ENCODE measurements at regions not wholly inside any gene's neighbourhood (a gene's known extent, or its start where the extent isn't known, plus 50 kb on each side); places are given as distances from the start of the nearest gene placed in this dataset.
"Not testable (repeated sequence)": the region's sequence is repeated elsewhere in the genome, so short reads cannot be mapped to it uniquely, and the experiment has no call there.

DNA sequence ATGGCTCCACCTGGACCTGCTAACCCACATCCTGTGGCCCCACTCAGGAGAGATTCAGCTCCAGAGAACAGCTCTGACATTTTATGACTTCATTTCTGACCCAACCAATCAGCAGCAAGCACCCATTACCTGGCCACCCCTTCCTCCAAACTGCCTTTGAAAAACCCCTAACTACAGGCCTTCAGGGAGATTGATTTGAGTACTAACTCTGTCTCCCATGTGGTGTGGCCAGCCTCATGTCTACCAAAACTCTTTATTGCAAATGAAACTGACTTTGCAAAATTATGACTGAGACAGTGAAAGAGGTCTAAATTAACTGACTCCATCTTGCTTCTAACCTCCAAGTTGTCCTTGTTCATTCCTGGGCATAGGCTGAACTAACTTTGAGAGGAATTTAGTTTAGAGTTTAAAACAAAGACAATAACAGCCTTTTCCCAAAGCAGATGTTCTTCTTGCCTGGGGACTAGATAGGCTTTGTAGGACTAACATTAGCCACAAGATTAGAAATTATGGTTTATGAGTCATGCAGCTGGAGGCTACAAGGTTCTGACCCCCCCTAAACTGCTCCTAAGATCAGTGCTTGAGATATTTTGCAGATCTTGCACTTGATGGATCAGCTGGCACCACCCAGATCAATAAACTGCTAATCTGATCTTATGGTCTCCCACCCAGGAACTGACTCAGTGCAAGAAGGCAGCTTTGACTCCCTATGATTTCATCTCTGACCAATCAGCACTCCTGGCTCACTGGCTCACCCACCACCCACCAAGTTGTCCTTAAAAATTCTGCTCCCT lies 508.2 kb downstream of the RPIA start:
- H3K4me3 ChIP-seq; H3K9me3 ChIP-seq; H3K36me3 ChIP-seq (ENCODE audit: insufficient read depth in 1 of 2, low read depth in 1 of 2); DNase-seq; H3K4me1 ChIP-seq; H3K27ac ChIP-seq; H3K27me3 ChIP-seq (ENCODE audit: insufficient read depth in 3 of 3, low read length in 2 of 3); intact Hi-C loops (cut with DNase I); ATAC-seq: not testable (repeated sequence)

DNA sequence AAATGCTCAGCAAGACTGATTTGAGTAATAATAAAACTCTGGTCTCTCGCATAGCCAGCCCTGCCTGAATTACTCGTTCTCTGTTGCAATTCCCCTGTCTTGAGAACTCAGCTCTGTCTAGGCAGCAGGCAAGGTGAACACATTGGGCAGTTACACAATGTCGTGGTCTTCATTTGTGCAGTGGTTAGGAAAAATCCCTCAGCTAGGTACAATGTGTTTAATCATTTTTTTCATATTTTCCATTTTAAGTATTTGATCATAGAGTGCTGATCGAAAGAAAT lies 508.7 kb downstream of the RPIA start:
- intact Hi-C loops (cut with DNase I); ATAC-seq: not testable (repeated sequence)

DNA sequence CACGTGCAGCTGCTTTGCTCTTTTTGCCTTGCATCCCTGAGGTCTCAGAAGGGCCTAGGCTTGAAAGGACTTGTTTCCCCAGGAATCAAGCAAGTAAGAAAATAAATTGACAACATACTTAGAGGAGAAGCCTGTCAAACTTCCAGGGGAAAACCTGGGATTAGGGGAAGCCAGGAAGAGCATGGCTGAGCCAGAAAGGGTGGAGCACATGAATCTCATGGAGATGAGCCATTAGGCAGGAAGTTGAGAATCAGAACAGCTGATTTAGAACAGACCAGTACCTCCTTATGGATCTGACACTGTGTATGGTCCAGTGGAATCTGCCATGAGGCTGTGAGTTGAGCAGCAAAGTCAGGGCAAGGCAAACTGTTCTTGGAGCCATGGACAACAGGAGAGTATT lies 511.0 kb downstream of the RPIA start:
- H3K9me3 ChIP-seq; H3K4me3 ChIP-seq; intact Hi-C loops (cut with DNase I); DNase-seq; ATAC-seq; H3K36me3 ChIP-seq (ENCODE audit: insufficient read depth in 1 of 2, low read depth in 1 of 2); H3K27ac ChIP-seq; H3K4me1 ChIP-seq; H3K27me3 ChIP-seq (ENCODE audit: insufficient read depth in 3 of 3, low read length in 2 of 3): not testable (repeated sequence)
- 12 to 32% (median 26%) methylated on average over 1 of the region's 1 CpG for WGBS, 3 donors

More for the DNA sequence above, 508.7 kb downstream of the RPIA start:
- not testable (repeated sequence) for H3K4me1 ChIP-seq; H3K4me3 ChIP-seq; H3K27me3 ChIP-seq (ENCODE audit: insufficient read depth in 3 of 3, low read length in 2 of 3); H3K36me3 ChIP-seq (ENCODE audit: insufficient read depth in 1 of 2, low read depth in 1 of 2); H3K9me3 ChIP-seq; DNase-seq; H3K27ac ChIP-seq
- WGBS, 3 donors, result 82 to 83% (median 83%) methylated on average over 4 of the region's 4 CpGs

DNA sequence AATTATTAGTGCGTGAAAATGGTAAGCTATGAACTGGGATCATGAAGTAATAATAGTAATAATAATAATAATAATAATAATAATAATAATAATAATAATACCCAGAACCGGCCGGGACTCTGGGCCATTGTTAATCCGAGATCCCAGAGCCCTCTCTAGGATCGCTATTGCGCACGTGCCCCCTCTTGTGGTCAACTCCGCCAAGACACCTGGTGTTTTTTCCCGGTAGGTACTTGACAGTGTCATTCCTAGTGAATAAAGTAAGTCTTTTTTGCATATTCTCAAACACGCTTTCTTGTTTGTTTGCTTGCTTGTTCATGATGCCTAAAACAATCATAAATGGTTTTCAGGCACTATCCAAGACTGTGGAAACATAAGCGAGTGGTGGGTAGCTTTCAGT lies 513.7 kb downstream of the RPIA start:
- WGBS, 3 donors, result 30 to 31% (median 30%) methylated on average over 11 of the region's 11 CpGs

DNA sequence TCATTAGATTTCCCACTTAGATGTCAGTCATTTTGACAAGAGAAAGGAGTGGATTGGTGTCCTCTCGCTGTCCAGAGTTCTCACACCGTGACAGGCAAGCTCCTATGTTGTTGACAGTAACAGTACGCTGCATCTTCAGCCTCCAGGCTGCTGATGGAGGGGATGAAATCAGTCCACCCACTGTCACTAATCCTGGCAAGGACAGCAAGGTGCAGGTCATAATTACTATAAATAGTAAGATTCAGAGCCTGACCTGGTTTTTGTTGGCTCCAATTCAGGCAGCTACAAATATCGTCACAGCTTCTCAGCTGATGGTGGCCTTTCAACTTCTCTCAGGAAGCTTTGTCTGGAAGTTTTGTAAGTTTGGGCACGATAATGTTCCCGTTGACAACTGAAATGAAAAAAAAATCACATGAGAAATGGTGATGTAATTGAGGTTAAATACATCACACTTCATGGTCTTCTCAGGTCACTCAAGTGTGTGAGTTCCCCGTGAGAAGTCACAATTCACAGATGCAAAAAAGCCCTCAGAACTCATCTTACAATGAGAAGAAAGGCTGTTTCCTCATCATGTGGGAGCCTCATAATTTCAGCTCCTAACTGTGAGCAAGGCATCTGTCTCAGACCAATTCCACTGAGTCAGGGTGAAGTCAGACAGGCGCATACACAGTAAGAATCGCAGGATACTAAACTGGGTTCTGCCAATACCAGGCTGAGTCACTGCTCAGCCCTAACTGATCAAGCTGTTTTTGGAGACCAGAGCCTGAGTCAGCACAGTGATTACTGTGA lies 516.9 kb downstream of the RPIA start:
- intact Hi-C loops (cut with DNase I); H3K27me3 ChIP-seq (ENCODE audit: insufficient read depth in 3 of 3, low read length in 2 of 3); H3K4me3 ChIP-seq; H3K9me3 ChIP-seq; H3K4me1 ChIP-seq; H3K36me3 ChIP-seq (ENCODE audit: insufficient read depth in 1 of 2, low read depth in 1 of 2); H3K27ac ChIP-seq: not testable (repeated sequence)
- 48 to 67% (median 52%) methylated on average over 9 of the region's 9 CpGs for WGBS, 3 donors
- ATAC-seq (peak; percentile 72 to 79 (median 76)), DNase-seq (peak in 1 of 2 donors; percentile 14)

More for the DNA sequence above, 513.7 kb downstream of the RPIA start:
- H3K4me1 ChIP-seq; H3K9me3 ChIP-seq; H3K36me3 ChIP-seq (ENCODE audit: insufficient read depth in 1 of 2, low read depth in 1 of 2); H3K4me3 ChIP-seq; ATAC-seq; intact Hi-C loops (cut with DNase I); H3K27ac ChIP-seq; H3K27me3 ChIP-seq (ENCODE audit: insufficient read depth in 3 of 3, low read length in 2 of 3): not testable (repeated sequence)
- DNase-seq, result peak in 1 of 2 donors; percentile 17
- peak; percentile 26 for TF ChIP-seq CTCF (IDR thresholded peaks at IDR 0.05)

DNA sequence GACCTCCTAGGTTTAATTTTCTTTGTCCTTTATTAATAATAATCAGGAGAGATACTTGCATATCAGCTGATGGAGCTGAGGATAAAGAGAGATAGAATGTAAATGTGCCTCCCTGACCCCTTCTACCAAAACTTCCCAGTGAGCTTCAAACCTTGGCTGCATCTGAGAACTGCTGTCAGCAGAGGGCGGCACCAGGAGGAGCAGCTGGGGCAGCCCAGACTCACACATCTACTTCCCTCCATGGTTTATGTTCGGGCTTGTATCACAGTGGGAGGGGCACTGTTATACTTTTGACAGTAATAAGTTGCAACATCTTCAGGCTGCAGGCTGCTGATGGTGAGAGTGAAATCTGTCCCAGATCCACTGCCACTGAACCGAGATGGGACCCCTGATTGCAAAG lies 521.7 kb downstream of the RPIA start:
- intact Hi-C loops (cut with DNase I); H3K9me3 ChIP-seq; H3K4me1 ChIP-seq; H3K27ac ChIP-seq; H3K36me3 ChIP-seq (ENCODE audit: insufficient read depth in 1 of 2, low read depth in 1 of 2); H3K27me3 ChIP-seq (ENCODE audit: insufficient read depth in 3 of 3, low read length in 2 of 3); ATAC-seq; H3K4me3 ChIP-seq: not testable (repeated sequence)
- DNase-seq, result peak in 1 of 2 donors; percentile 22
- WGBS, 3 donors, result 0 to 15% (median 5%) methylated on average over 3 of the region's 3 CpGs

DNA sequence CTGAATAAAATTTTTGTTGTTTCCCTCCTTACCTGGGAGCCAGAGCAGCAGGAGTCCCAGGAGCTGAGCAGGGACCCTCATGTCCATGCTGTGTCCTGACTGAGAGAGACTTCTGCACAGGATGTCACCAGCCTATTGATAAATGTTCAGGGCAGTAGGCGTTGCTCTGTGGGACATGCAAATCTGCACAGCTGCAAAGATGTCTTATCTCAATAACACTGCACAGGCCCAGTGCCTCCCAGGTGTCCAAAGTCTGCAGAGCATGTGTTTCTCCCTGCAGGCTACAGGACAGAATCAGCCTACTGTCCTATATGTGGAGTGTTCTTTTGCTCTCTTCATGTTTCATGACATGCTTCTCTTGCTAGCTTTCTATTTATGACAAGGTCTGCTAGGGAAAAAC lies 522.3 kb downstream of the RPIA start:
- DNase-seq; H3K4me3 ChIP-seq; H3K27me3 ChIP-seq (ENCODE audit: insufficient read depth in 3 of 3, low read length in 2 of 3); ATAC-seq; H3K27ac ChIP-seq; H3K4me1 ChIP-seq; H3K9me3 ChIP-seq; H3K36me3 ChIP-seq (ENCODE audit: insufficient read depth in 1 of 2, low read depth in 1 of 2); intact Hi-C loops (cut with DNase I): not testable (repeated sequence)
- WGBS, 3 donors, result 32 to 54% (median 50%) methylated on average over 1 of the region's 1 CpG

GRCh38 chr2:89221474-89221873 lies 530.0 kb downstream of the RPIA start:
- H3K4me1 ChIP-seq; intact Hi-C loops (cut with DNase I); DNase-seq; H3K27me3 ChIP-seq (ENCODE audit: insufficient read depth in 3 of 3, low read length in 2 of 3); H3K9me3 ChIP-seq; H3K27ac ChIP-seq; H3K36me3 ChIP-seq (ENCODE audit: insufficient read depth in 1 of 2, low read depth in 1 of 2); H3K4me3 ChIP-seq; ATAC-seq: not testable (repeated sequence)
- WGBS, 3 donors, result no CpG with 5 or more reads among the region's 2 CpGs

GRCh38 chr2:89222063-89222732 lies 530.7 kb downstream of the RPIA start:
- 78 to 86% (median 82%) methylated on average over 1 to 2 of the region's 2 CpGs for WGBS, 3 donors

GRCh38 chr2:89224803-89225202 lies 533.3 kb downstream of the RPIA start:
- H3K4me1 ChIP-seq; H3K4me3 ChIP-seq; H3K27me3 ChIP-seq (ENCODE audit: insufficient read depth in 3 of 3, low read length in 2 of 3); H3K36me3 ChIP-seq (ENCODE audit: insufficient read depth in 1 of 2, low read depth in 1 of 2); H3K9me3 ChIP-seq; ATAC-seq; DNase-seq; H3K27ac ChIP-seq; intact Hi-C loops (cut with DNase I): not testable (repeated sequence)
- 76 to 82% (median 82%) methylated on average over 2 of the region's 2 CpGs for WGBS, 3 donors

More at GRCh38 chr2:89222063-89222732, 530.7 kb downstream of the RPIA start:
- H3K27me3 ChIP-seq (ENCODE audit: insufficient read depth in 3 of 3, low read length in 2 of 3); H3K9me3 ChIP-seq; H3K4me1 ChIP-seq; ATAC-seq; H3K4me3 ChIP-seq; DNase-seq; H3K27ac ChIP-seq; H3K36me3 ChIP-seq (ENCODE audit: insufficient read depth in 1 of 2, low read depth in 1 of 2); intact Hi-C loops (cut with DNase I): not testable (repeated sequence)
